ENCODE measurements at regions not wholly inside any gene's neighbourhood (a gene's known extent, or its start where the extent isn't known, plus 50 kb on each side); places are given as distances from the start of the nearest gene placed in this dataset.

DNA sequence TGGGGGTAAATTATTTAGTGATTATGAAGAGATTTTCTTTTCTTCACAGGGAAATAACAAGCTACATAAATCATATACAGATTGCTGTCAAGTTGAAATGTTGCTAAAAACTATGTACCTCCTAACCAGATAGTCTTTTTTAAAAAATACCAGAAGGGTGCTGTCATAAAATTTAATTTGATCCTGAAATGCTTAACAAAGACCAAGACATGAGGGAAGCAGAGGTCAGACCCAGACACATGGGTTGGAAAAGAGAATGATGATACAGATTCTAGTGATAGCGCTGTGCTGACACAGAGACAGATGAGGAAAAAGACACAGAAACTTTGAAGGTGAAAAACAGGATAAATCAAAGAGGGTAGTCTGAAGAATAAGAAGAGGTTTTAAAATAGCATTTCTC lies 573.1 kb downstream of the HACE1 start:
- TF ChIP-seq, protein P1, sequence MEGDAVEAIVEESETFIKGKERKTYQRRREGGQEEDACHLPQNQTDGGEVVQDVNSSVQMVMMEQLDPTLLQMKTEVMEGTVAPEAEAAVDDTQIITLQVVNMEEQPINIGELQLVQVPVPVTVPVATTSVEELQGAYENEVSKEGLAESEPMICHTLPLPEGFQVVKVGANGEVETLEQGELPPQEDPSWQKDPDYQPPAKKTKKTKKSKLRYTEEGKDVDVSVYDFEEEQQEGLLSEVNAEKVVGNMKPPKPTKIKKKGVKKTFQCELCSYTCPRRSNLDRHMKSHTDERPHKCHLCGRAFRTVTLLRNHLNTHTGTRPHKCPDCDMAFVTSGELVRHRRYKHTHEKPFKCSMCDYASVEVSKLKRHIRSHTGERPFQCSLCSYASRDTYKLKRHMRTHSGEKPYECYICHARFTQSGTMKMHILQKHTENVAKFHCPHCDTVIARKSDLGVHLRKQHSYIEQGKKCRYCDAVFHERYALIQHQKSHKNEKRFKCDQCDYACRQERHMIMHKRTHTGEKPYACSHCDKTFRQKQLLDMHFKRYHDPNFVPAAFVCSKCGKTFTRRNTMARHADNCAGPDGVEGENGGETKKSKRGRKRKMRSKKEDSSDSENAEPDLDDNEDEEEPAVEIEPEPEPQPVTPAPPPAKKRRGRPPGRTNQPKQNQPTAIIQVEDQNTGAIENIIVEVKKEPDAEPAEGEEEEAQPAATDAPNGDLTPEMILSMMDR (conservative IDR thresholded peaks at IDR 0.05; ENCODE audit: low read depth, low read length): no peak
- no peak for TF ChIP-seq EZH2 (IDR thresholded peaks at IDR 0.05; ENCODE audit: low read length, unreplicated experiment)

Measured in PC-3 (cell line).